ENCODE measurements at regions not wholly inside any gene's neighbourhood (a gene's known extent, or its start where the extent isn't known, plus 50 kb on each side); places are given as distances from the start of the nearest gene placed in this dataset.

GRCh38 chr12:93163260-93164036, 214.3 kb upstream of the NUDT4 start:
- peaks cover 0 to 8% (median 3%) of the 10 kb centered on the region in 4 donors for H3K4me1 ChIP-seq
- no peak overlapping the region for H3K27ac ChIP-seq
- 64 to 67% methylated on average over 4 of the region's 4 CpGs for WGBS, 2 donors
- peaks cover 0 to 4% (median 0%) of the 10 kb centered on the region in 4 donors for H3K9me3 ChIP-seq
- H3K4me3 ChIP-seq = no peak overlapping the region
- H3K27me3 ChIP-seq = no peaks in the 10 kb centered on the region
- DNase-seq (ENCODE audit: low spot score in 2 of 2) = no peak
- TF ChIP-seq POLR2A (IDR thresholded peaks at IDR 0.05) = no peak
- TF ChIP-seq EP300 (IDR thresholded peaks at IDR 0.05) = no peak
- no peak for TF ChIP-seq CTCF (IDR thresholded peaks at IDR 0.05)
- no peaks in the 10 kb centered on the region for H3K36me3 ChIP-seq

- Histone ChIP-seq H3K4me3 (no peak overlapping the region), H3K27me3 (no peaks in the 10 kb centered on the region), H3K9me3 (no peaks in the 10 kb centered on the region), H3K36me3 (no peaks in the 10 kb centered on the region), H3K27ac (no peak overlapping the region), H3K4me1 (peaks cover 0 to 8% (median 3%) of the 10 kb centered on the region in 4 donors)
- DNase-seq (ENCODE audit: low spot score in 2 of 2) = no peak
- 93 to 95% methylated on average over 5 of the region's 5 CpGs for WGBS, 2 donors
- TF ChIP-seq CTCF (IDR thresholded peaks at IDR 0.05) = no peak
- TF ChIP-seq POLR2A (IDR thresholded peaks at IDR 0.05) = no peak
- no peak for TF ChIP-seq EP300 (IDR thresholded peaks at IDR 0.05)
Observed at GRCh38 chr12:93164103-93164880, 213.4 kb upstream of the NUDT4 start.

GRCh38 chr12:93165384-93165932, 212.3 kb upstream of the NUDT4 start:
- Histone ChIP-seq H3K4me1 (peaks cover 0 to 8% (median 3%) of the 10 kb centered on the region in 4 donors), H3K9me3 (no peaks in the 10 kb centered on the region), H3K27me3 (no peaks in the 10 kb centered on the region), H3K36me3 (no peaks in the 10 kb centered on the region), H3K27ac (no peak overlapping the region), H3K4me3 (no peak overlapping the region)
- 70 to 76% methylated on average over 4 of the region's 4 CpGs for WGBS, 2 donors
- no peak for DNase-seq (ENCODE audit: low spot score in 2 of 2)
- no peak for TF ChIP-seq POLR2A (IDR thresholded peaks at IDR 0.05)
- no peak for TF ChIP-seq EP300 (IDR thresholded peaks at IDR 0.05)
- no peak for TF ChIP-seq CTCF (IDR thresholded peaks at IDR 0.05)

GRCh38 chr12:93166541-93167307, 211.0 kb upstream of the NUDT4 start:
- Histone ChIP-seq H3K4me1 (peaks cover 0 to 8% (median 3%) of the 10 kb centered on the region in 4 donors), H3K4me3 (no peak overlapping the region), H3K27ac (no peak overlapping the region), H3K36me3 (no peaks in the 10 kb centered on the region), H3K9me3 (no peaks in the 10 kb centered on the region), H3K27me3 (no peaks in the 10 kb centered on the region)
- no peak for DNase-seq (ENCODE audit: low spot score in 2 of 2)
- WGBS, 2 donors = 88 to 91% methylated on average over 7 of the region's 7 CpGs
- TF ChIP-seq EP300 (IDR thresholded peaks at IDR 0.05) (no peak), CTCF (IDR thresholded peaks at IDR 0.05) (no peak), POLR2A (IDR thresholded peaks at IDR 0.05) (no peak)

Measured in tibial nerve (tissue), 4 donors.